GM23338 (cell line): ENCODE measurements at regions not wholly inside any gene's neighbourhood (a gene's known extent, or its start where the extent isn't known, plus 50 kb on each side); places are given as distances from the start of the nearest gene placed in this dataset.

Experiments used
- ATAC-seq: fragments of 200-7000 bp; cut with Tn5 transposase; 3 replicates; pipeline ENCODE4 v1.9.1; 2020
- DNase-seq: peaks from one replicate; pipeline ENCODE4 v3.0.0-alpha.2; 2015; ENCODE audit warnings: low spot score
- H2AFZ ChIP-seq: fragments of 200-600 bp; sonication (generic); 2 replicates; pipeline ENCODE4 v1.8.0; 2016; ENCODE audit warnings: antibody characterized with exemption, mild to moderate bottlenecking, moderate library complexity
- H3F3A ChIP-seq: fragments of 200-600 bp; sonication (generic); replicated peaks from 2 replicates; pipeline ENCODE4 v1.8.0; 2017; ENCODE audit warnings: antibody characterized with exemption, mixed run types, low read depth
- H3K27ac ChIP-seq: fragments of 200-600 bp; sonication (generic); 2 replicates; pipeline ENCODE4 v1.6.1; 2016; ENCODE audit warnings: low read depth
- H3K27me3 ChIP-seq: fragments of 200-600 bp; sonication (generic); 2 replicates; pipeline ENCODE4 v1.8.0; 2016; ENCODE audit warnings: mild to moderate bottlenecking, mixed run types, moderate library complexity; ENCODE audit not compliant: insufficient read depth
- H3K36me3 ChIP-seq: fragments of 200-600 bp; sonication (generic); 2 replicates; pipeline ENCODE4 v1.8.0; 2016; ENCODE audit warnings: mild to moderate bottlenecking; ENCODE audit not compliant: insufficient read depth
- H3K4me1 ChIP-seq: fragments of 200-600 bp; sonication (generic); 2 replicates; pipeline ENCODE4 v1.8.0; 2016; ENCODE audit warnings: mild to moderate bottlenecking, moderate library complexity; ENCODE audit not compliant: insufficient read depth
- H3K4me2 ChIP-seq: fragments of 200-600 bp; sonication (generic); 2 replicates; pipeline ENCODE4 v1.7.1; 2017; ENCODE audit warnings: mixed run types
- H3K4me3 ChIP-seq: fragments of 200-600 bp; sonication (generic); 2 replicates; pipeline ENCODE4 v1.6.1; 2016; ENCODE audit warnings: mixed run types
- H3K79me2 ChIP-seq: fragments of 200-600 bp; sonication (generic); replicated peaks from 2 replicates; pipeline ENCODE4 v1.8.0; 2017; ENCODE audit warnings: mild to moderate bottlenecking; ENCODE audit not compliant: insufficient read depth
- H3K9me2 ChIP-seq: fragments of 200-600 bp; sonication (generic); 2 replicates; pipeline ENCODE4 v1.8.0; 2017; ENCODE audit not compliant: insufficient read depth
- H4K20me1 ChIP-seq: fragments of 200-600 bp; sonication (generic); replicated peaks from 2 replicates; pipeline ENCODE4 v1.8.0; 2017; ENCODE audit warnings: mild to moderate bottlenecking; ENCODE audit not compliant: insufficient read depth
- H3K27ac Mint-ChIP-seq: 2 replicates; pipeline ENCODE4 v1.8.0; 2020; ENCODE audit warnings: inconsistent platforms, mild to moderate bottlenecking, moderate library complexity, mixed read lengths
- H3K27me3 Mint-ChIP-seq: 3 replicates; pipeline ENCODE4 v1.8.0; 2022; ENCODE audit warnings: low read depth, mild to moderate bottlenecking, moderate library complexity, mixed read lengths, inconsistent platforms; ENCODE audit not compliant: insufficient read depth, poor library complexity
- H3K36me3 Mint-ChIP-seq: 3 replicates; pipeline ENCODE4 v1.8.0; 2021; ENCODE audit warnings: low read depth, mild to moderate bottlenecking, inconsistent platforms, moderate library complexity, mixed read lengths
- H3K4me1 Mint-ChIP-seq: 3 replicates; pipeline ENCODE4 v1.8.0; 2020; ENCODE audit warnings: mild to moderate bottlenecking, inconsistent platforms, mixed read lengths
- H3K4me3 Mint-ChIP-seq: 3 replicates; pipeline ENCODE4 v1.8.0; 2021; ENCODE audit warnings: moderate library complexity, mild to moderate bottlenecking, inconsistent platforms, mixed read lengths
- H3K9me3 Mint-ChIP-seq: 3 replicates; pipeline ENCODE4 v1.8.0; 2020; ENCODE audit warnings: moderate library complexity, mild to moderate bottlenecking, inconsistent platforms, mixed read lengths
- CREB1 ChIP-seq: fragments of 250-450 bp; sonication (Bioruptor Pico); IDR thresholded peaks from 2 replicates; pipeline ENCODE4 v1.5.0; 2020; ENCODE audit warnings: low read depth, mild to moderate bottlenecking, moderate library complexity
- CTCF ChIP-seq, 2 experiments: fragments of 200-600 bp in 1 of 2; sonication (generic) in 1 of 2; conservative IDR thresholded peaks; 2 replicates each; pipeline versions ENCODE4 v1.5.1 to v1.6.1; 2016 to 2017; ENCODE audit warnings: antibody characterized with exemption in 2 of 2, low read depth in 2 of 2, mild to moderate bottlenecking in 2 of 2, moderate library complexity in 1 of 2
- ETS1 ChIP-seq: IDR thresholded peaks from 2 replicates; pipeline ENCODE4 v1.6.1; 2016; ENCODE audit warnings: antibody characterized with exemption
- EZH2 ChIP-seq: fragments of 200-600 bp; sonication (generic); IDR thresholded peaks from one replicate; pipeline ENCODE4 v1.8.0; 2017; ENCODE audit warnings: antibody characterized with exemption, mild to moderate bottlenecking, low read depth; ENCODE audit not compliant: unreplicated experiment
- NANOG ChIP-seq: IDR thresholded peaks from 2 replicates; pipeline ENCODE4 v1.6.1; 2016; ENCODE audit warnings: antibody characterized with exemption, borderline replicate concordance
- POLR2AphosphoS5 ChIP-seq: IDR thresholded peaks from 2 replicates; pipeline ENCODE4 v1.6.1; 2016; ENCODE audit warnings: antibody characterized with exemption, low read depth
- STAT1 ChIP-seq: IDR thresholded peaks from one replicate; pipeline ENCODE4 v1.6.1; 2016; ENCODE audit warnings: antibody characterized with exemption; ENCODE audit not compliant: unreplicated experiment
- ZNF114 ChIP-seq: fragments of 250-450 bp; sonication (Bioruptor Pico); IDR thresholded peaks from 2 replicates; pipeline ENCODE4 v1.5.0; 2020; ENCODE audit warnings: mild to moderate bottlenecking, moderate library complexity
- ZNF331 ChIP-seq: fragments of 250-450 bp; sonication (Bioruptor Pico); IDR thresholded peaks from 2 replicates; pipeline ENCODE4 v1.5.0; 2020; ENCODE audit warnings: low read depth, mild to moderate bottlenecking, moderate library complexity
- ZNF462 ChIP-seq: fragments of 250-450 bp; sonication (Bioruptor Pico); IDR thresholded peaks from 2 replicates; pipeline ENCODE4 v1.5.0; 2020; ENCODE audit warnings: mild to moderate bottlenecking, moderate library complexity

- Mint-ChIP-seq H3K4me3 (no peak overlapping the region), H3K9me3 (no peaks in the 10 kb centered on the region), H3K27ac (no peak overlapping the region), H3K4me1 (peaks cover 8% of the 10 kb centered on the region; the same call in 2 of the 3 replicates), H3K36me3 (no peaks in the 10 kb centered on the region), H3K27me3 (no peaks in the 10 kb centered on the region)
- no peaks in the 10 kb centered on the region for H3K36me3 ChIP-seq
- H3F3A ChIP-seq = no peaks in the 10 kb centered on the region
- ATAC-seq (no peak), DNase-seq (no peak)
- H3K27me3 ChIP-seq = no peaks in the 10 kb centered on the region
- H3K4me2 ChIP-seq = no peak overlapping the region
- no peak for TF ChIP-seq ETS1
- TF ChIP-seq POLR2AphosphoS5 = no peak
- no peak for TF ChIP-seq ZNF331 (CRISPR knock-in tag)
- no peak for TF ChIP-seq CTCF (conservative IDR thresholded peaks at IDR 0.05; ENCODE audit: low read depth in 2 of 2)
- no peak for TF ChIP-seq EZH2
- TF ChIP-seq STAT1 = no peak
- no peak for TF ChIP-seq NANOG
- TF ChIP-seq ZNF114 (CRISPR knock-in tag) = no peak
- H4K20me1 ChIP-seq = no peaks in the 10 kb centered on the region
- peaks cover 7% of the 10 kb centered on the region; the same call in 1 of the 2 replicates for H3K9me2 ChIP-seq
- H3K4me3 ChIP-seq = no peak overlapping the region
- H3K79me2 ChIP-seq = no peaks in the 10 kb centered on the region
- no peak overlapping the region for H2AFZ ChIP-seq
- H3K27ac ChIP-seq = no peak overlapping the region
- no peaks in the 10 kb centered on the region for H3K4me1 ChIP-seq
Observed at GRCh38 chr15:39183164-39183881, 397.6 kb upstream of the THBS1 start.

- Histone ChIP-seq H3K4me1 (no peaks in the 10 kb centered on the region), H3K9me2 (peaks cover 5% of the 10 kb centered on the region; the same call in 1 of the 2 replicates), H3K4me2 (no peak overlapping the region), H3K36me3 (no peaks in the 10 kb centered on the region), H3K79me2 (no peaks in the 10 kb centered on the region), H4K20me1 (no peaks in the 10 kb centered on the region), H3K27me3 (no peaks in the 10 kb centered on the region), H3K4me3 (no peak overlapping the region), H3K27ac (no peak overlapping the region), H2AFZ (no peak overlapping the region), H3F3A (no peaks in the 10 kb centered on the region)
- DNase-seq (no peak), ATAC-seq (no peak)
- Mint-ChIP-seq H3K4me1 (peaks cover 8% of the 10 kb centered on the region; the same call in 2 of the 3 replicates), H3K36me3 (no peaks in the 10 kb centered on the region), H3K9me3 (no peaks in the 10 kb centered on the region), H3K4me3 (no peak overlapping the region), H3K27me3 (no peaks in the 10 kb centered on the region), H3K27ac (no peak overlapping the region)
- TF ChIP-seq ZNF462 (CRISPR knock-in tag) = no peak
- no peak for TF ChIP-seq CREB1 (CRISPR knock-in tag)
- no peak for TF ChIP-seq ZNF331 (CRISPR knock-in tag)
Observed at GRCh38 chr15:39184701-39185390, 396.0 kb upstream of the THBS1 start.
